GM19239 (cell line): ENCODE measurements at regions not wholly inside any gene's neighbourhood (a gene's known extent, or its start where the extent isn't known, plus 50 kb on each side); places are given as distances from the start of the nearest gene placed in this dataset.
"Not testable (repeated sequence)": the region's sequence is repeated elsewhere in the genome, so short reads cannot be mapped to it uniquely, and the experiment has no call there.

ENCODE experiments used
- DNase-seq: peaks from one replicate; pipeline ENCODE4 v3.0.0; 2011; ENCODE audit warnings: low spot score; ENCODE audit not compliant: insufficient read length
- FAIRE-seq: peaks from 2 replicates; lab custom pipeline; 2011; peaks lifted over from hg19 to GRCh38; lab: Jason Lieb, UNC

DNA sequence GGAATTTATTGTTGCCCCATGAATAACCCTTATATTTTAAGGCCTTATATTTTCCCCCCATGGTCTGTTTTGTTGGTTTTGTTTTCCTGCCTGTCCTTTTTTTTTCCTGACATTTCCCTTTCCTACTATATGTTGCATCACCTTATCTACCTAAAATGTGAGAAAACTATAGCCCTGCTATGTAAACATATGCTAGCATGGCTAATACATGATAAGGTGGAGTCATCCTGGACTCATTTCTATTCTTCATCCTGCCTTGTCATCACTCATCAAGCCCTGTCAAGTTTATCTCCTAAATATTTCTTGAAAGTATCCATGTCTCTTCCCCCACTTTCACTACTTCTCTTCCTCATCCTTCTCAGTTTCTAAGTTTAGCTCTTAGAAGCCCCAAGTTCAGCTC, 2168.8 kb upstream of the RAG2 start:
- DNase-seq (no peak), FAIRE-seq (no peak)

DNA sequence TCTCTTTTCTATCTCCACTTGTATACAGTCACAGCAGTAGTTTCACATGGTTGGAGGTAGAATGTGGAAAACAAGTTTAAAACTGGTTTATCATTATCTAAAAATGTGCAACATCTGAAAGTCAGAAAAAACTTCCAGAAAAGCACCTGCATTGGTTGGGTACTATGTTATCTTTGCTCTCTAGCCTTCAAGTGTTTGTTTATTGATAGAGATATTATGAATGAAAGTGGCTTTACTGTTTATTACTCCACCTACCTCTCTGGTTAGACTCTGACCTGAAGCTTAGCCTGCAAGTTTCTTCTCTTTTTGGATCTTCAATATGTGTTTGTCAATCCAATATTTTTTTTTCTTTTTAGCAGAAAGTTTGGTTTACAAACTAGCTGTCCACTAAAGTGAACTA, 2161.4 kb upstream of the RAG2 start:
- DNase-seq (no peak), FAIRE-seq (no peak)

DNA sequence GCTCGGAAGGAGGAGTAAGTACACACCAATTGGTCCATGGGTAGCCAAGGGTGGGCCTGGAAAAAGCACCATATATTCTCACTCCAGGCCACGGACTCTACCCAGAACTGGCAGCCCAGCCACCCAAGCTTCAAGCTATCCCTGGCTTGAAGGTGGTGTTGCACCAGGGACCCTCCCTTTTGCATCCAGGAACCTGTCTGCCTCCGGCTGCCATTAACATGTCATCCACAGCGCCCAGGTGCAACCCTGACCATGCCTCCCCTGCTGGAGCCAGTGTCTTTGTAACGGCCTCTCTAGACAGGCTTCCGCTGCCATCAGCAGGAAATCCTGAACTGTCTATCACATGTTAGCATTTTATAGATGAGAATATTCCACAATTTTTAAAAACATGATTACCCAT, 2158.5 kb upstream of the RAG2 start:
- no peak for DNase-seq
- no peak for FAIRE-seq

DNA sequence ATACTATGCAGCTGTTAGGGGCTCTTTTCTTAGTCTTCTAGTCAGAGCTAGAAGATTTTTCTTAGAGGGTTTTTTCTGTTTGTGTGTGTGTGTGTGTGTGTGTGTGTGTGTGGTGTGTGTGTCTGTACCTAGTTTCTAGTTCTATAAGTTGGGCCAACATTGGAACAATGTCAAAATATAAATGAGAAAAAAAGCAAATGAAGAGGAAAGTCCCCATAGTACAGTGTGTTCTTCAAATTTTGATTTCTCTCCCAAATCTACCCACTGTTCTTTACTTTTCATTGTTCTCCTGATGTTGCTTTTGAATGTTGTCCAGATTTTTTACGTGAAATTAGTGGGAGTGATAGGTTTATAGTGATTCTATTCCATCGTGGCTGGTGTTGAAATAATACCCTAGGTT, 2153.4 kb upstream of the RAG2 start:
- DNase-seq (no peak), FAIRE-seq (no peak)

DNA sequence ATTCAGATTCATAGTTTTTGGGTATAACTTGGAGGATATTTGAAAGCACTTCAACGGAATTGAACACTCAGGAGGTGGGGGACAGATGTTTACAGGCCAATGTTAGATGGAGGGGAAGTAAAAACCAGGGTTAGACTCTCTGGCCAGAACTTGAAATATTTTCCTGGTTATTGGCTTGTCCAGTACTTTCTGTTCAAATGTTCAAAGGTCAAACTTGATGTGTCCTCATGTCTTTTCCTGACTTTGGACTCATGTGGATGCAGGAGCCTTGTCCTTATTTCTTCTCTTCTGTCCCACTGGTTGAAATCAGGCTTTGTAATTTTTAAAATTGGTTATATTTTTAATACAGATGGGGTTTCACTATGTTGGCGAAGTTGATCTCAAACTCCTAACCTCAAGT, 2148.5 kb upstream of the RAG2 start:
- not testable (repeated sequence) for DNase-seq, FAIRE-seq

DNA sequence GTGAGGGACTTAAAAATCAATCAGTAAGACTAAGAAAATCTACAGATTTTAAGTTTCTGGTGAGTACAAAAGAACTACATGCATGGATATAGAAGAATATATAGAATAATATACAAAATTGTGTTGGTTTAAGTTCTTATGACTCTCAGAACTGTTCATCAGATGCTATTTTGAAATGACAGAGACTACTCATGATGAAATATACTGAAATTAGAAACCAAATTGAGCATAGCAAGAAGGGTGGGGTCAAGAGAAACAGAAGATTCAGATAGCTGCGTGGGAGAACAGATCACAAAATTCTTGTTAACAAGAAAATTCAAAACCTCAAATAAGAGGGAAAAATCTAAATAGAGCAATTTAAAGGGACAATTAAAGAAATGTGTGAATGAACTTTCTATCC, 2125.3 kb upstream of the RAG2 start:
- FAIRE-seq = no peak
- no peak for DNase-seq

DNA sequence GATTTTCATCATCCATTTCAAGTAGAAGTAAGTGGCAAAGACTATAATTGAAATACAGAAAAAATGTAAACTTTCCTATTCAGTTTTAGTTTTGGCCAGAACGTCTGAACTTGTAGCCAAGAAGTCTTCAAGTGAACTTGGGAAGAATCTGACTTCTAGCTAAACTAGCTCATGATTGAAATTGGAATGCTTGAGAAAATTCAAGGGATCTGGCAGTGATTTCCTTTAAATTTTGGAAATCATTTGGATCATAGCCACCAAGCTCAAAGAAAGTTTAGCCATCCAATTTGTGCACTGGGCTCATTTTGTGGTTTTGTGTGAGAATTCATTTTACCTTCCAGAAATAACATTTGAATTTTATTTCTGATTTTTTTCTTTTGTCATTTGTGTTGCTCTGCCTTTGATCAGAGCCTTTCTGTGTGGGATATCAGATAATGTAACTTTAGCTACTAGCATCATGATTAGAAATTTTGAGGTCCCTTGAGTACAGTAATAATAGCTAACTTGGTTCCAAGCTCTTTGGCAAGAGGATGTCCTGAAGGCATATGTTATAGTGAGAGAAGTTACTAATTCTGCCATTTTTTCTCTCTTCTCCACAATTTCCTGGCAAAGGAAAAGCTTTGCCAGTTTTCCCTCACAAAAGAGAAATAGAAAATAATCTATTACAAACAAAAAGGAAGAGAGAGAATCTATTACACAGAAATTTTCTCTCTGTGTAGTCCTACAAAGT, 2123.7 kb upstream of the RAG2 start:
- DNase-seq = no peak
- FAIRE-seq = no peak

DNA sequence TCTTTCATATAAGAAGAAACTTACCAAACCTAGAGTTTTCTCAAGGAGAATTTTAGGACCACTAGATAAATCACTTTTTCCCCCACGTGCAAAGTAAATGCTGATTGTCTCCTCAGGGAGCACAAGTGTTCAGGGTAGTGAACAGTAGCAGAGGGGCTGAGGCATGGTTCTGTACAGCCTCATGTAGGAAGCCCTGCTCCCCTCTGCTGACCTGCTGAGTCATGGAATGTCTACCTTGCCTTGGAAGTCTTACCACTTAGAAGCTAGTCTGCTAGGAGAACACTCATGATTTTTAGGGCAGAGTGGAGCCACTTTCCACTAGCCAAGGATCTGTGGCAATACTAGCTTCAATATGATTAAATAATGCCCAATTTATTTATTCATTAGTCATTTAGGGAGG, 2120.6 kb upstream of the RAG2 start:
- no peak for DNase-seq
- no peak for FAIRE-seq

DNA sequence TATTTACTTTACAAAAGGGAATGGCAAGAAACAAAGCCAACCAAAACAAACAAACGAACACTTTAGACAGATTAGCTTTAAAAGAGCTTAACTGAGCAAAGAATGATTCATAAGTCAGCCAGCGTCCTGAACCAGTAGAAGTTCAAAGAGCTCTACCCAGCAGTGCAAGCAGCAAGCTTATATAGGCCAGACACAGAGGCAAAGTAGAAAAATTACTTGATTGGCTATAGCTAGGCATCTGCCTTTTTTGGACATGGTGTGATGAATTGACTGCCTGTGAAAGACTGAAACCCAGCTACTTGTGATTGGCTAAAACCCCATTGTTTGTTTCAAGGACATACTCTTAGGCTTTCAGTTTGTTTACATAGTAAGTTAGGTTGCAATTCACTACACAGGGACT, 2120.0 kb upstream of the RAG2 start:
- FAIRE-seq (no peak), DNase-seq (no peak)

DNA sequence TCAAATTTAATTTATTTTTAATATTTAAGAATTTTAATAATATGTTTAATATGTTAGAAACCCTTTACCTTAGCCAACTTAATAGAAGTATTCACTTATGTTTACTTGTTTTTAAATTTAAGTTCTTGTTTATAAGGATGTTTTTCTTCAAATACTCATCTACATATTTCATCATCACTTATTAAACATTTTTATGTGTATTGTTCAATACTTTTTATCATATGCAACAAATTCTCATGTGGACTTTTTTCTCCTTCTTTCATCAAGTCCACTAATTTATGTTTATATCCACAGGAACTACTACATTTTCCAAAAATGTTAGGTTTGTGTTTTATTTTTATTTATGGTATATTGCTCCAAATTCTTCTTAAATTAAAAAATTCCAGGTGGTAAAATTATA, 2113.1 kb upstream of the RAG2 start:
- DNase-seq = no peak

DNA sequence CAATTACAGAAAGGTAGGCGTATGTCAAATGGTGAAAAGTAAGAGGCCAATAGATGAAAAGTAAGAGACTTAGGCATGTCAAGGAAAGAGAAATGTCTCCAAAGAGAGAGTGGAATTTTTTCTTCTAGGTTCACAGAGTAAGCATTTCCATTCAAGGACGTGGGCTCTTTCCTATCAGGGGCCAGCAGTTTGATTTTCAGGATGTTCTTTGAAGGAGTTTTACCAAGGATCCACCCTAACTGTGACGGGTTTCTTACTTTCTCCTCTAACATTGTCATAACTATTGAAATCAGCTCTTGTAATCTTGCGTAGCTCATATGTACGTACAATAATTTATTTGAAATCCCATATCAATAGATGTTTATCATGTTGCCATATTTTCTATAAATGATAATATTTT, 2112.2 kb upstream of the RAG2 start:
- DNase-seq (no peak), FAIRE-seq (no peak)

More for the DNA sequence above, 2113.1 kb upstream of the RAG2 start:
- no peak for FAIRE-seq

DNA sequence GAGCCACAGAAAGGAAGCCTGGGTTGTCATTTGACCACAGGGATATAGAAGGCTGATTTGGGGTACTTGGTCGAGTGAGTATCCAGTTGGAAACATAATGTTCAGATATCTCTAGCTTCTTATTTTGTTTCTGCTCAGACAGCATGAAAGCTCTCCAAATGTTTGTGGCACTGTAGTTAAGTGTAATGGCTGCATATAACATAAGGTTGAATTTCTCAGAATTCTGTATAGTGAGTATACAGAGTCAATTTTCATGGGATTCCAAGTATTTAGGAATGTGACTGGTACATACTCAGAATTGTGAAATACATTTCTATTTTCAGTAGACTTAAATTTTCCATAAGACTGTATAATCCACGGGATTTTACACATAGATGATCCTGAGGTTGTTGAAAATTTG, 2102.1 kb upstream of the RAG2 start:
- DNase-seq (no peak), FAIRE-seq (no peak)

DNA sequence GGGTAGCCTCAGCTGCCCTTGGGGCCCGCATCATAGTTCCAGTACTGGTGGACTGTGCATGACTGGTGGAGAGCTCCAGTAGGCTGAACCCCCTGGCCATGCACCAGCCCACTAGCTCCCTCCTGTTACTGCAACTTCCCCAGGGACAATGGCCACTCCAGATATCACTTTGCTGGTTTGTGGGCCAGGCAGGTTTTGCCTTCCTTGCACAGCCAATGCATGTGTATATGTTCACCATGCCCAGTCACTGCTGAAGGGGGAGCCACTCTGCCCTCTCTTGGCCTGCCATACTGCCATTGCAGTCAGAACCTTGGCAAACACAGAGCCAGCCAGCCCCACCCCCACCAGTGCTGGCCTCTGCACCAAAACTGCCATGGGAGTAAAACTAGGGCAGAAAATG, 2095.3 kb upstream of the RAG2 start:
- no peak for FAIRE-seq
- DNase-seq = no peak

DNA sequence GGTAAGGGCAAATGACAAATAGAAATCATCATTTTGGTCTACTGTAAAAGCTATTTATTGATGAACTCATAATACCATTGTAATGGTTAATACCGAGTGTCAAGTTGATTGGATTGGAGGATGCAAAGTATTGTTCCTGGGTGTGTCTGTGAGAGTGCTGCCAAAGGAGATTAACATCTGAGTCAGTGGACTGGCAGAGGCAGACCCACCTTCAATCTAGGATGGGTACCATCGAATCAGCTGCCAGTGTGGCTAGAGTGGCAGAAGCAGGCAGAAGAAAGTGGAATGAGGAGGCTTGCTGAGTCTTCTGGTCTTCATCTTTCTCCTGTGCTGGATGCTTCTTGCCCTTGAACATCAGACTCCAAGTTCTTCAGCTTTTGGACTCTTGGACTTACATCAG, 2092.2 kb upstream of the RAG2 start:
- not testable (repeated sequence) for DNase-seq, FAIRE-seq

DNA sequence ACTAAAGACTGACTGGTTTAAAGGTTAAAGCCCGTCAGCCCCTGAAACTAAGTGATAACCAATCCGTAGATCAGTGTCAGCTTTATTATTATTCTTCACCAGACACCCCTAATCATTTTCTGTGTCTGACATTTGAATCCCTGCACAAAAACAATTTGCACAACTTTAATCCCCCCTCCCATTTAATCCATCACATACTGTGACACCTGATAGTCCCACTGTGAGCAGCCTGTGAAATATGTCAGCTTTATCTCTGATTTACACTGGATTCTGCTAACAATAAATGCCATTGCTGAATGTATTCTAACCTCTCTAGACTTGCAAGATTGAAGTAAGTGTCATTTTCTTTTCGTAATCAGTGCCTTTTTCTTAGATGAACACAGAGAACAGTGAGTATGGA, 2089.0 kb upstream of the RAG2 start:
- no peak for FAIRE-seq

DNA sequence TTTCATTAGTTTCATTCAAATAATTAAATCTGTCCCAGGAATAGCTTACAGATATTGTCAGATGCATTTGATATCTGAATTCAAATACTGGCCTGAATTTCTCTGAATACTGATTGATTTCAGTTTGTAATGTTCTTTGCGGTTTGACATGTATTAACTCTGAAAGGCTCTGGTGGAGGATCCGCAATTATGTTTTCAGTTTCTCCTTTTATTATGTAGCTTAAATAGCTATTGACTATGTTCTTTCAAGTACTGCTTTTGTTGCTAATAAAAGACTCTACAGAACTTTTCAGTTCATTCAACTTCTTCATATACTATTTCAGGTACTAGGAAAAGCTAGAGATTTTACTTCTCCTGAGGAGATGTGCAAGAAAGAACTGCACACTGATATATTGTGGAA, 2085.4 kb upstream of the RAG2 start:
- FAIRE-seq (no peak), DNase-seq (no peak)

More for the DNA sequence above, 2089.0 kb upstream of the RAG2 start:
- DNase-seq = no peak

DNA sequence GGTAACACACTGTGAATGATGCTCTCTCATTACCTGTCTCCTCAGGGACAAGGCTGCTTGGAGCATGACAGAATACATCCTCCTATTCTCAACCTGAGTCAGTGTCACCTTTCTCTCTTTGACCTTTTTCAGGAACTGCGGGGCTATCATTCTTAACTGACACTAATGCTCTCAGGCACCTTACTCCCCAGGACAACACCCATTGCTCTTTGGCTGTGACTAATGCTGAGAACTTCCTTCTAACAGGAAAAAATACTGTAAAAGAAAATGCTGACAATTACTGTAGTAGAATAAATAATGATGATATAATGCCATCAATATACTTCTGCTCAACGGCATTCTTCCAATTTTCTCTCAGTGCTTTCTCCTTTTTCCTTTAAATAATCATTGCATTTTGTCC, 2082.7 kb upstream of the RAG2 start:
- FAIRE-seq = no peak
- no peak for DNase-seq

DNA sequence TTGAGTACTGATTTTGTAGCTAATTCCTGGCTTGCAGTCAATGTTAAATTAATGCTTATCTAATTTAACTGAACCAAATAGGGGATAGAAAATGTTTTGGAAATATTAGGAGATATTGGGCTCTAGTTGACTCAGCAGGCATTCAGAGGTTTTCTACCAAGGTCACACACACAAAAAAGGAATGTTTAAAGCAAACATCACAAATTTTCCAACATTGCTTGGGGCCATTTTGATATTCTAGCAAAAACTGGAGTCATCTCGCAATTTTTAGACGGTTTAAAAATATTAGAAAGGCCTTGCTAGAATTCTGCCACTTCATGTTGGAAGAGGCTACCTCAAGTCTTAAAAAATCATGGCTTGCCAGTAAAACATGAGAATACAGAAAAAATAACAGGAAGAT, 2082.1 kb upstream of the RAG2 start:
- FAIRE-seq (no peak), DNase-seq (no peak)

DNA sequence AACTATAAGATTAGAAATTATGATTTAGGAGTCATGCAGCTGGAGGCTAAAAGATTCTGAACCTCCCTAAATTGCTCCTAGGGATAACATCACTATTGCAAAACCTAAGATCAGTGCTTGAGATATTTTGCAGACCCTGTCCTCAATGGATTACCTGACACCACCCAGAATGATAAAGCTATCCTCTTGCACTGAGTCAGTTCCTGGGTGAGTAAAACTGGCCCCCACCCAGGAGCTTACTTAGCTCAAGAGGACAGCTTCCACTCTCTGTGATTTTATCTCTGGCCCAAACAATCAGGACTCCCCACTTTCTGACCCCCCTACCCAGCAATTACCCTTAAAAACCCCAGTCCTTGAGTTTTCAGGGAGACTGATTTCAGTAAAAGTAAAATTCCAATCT, 2074.4 kb upstream of the RAG2 start:
- DNase-seq (no peak), FAIRE-seq (no peak)

DNA sequence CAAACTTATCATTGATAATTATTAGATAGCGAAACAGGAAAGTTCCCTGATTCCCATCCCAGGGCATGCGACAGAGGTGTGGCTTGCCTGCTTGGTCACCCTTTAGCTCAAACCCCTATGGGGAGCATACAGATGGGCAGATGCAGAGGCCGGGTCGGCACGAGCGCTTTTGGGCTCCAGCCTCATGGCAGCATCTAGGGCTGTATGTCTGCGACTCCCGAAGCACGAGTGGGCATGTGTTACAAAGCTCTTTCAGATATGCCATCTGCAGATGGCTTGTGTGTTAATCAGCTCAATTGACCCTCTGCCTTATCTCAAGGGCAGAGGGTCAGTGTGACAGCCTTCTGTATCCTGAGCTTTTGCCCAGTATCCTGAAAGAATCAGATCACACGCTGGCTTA, 2069.3 kb upstream of the RAG2 start:
- no peak for FAIRE-seq
- no peak for DNase-seq

DNA sequence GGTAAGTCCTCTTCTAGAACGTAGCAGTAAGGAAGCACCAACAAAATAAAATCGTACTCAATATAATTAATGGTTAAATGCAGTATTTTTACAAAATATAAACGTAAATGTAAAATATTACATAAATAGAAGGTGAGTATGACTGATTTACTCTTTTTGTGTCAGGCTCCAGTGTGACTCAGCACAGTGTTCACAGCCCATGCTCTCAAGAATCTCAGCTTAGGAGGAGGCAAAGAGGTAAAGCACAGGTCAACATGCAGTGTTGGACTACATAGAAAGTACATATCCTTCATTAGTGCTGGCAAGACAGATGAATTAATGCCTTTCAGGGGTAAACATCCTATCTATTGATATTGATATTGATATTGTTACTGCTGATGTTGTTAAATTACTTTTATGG, 2050.6 kb upstream of the RAG2 start:
- no peak for DNase-seq
- no peak for FAIRE-seq

DNA sequence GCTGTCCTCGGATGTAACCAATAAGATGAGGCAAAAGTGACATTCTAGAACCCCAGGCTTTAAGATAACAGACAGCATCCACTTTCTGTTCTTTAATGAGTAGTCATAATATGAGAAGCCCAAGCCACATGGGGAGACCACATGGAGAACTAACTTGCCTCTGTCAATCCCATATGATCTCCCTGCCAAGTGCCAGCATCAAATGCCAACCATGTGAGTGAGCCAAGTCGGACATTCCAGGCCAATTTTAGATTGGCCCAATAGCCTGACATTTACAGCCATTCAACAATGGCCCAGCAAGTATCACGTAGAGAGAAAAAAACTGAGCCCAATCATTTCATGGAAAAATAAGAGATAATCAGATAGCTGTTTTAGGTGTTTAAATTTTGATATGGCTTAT, 2048.3 kb upstream of the RAG2 start:
- DNase-seq = no peak
- no peak for FAIRE-seq

DNA sequence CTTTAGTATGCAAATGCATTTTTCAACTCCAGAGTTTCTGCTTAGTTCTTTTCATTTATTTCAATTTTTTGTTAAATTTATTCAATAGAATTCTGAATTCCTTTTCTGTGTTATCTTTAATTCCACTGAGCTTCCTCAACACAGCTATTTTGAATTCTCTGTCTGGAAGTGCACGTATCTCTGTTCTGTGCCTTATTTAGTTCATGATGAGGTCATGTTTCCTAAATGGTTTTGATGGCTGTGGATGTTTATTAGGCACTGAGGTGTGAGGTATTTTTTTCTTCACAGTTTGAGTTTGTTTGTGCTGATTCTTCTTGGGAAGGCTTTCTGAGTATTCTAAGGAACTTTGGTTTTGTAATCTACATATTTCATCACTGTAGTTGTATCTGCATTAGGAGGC, 2042.8 kb upstream of the RAG2 start:
- FAIRE-seq (no peak), DNase-seq (no peak)
